Astrocyte (in vitro differentiated cells and primary cell): ENCODE measurements at regions not wholly inside any gene's neighbourhood (a gene's known extent, or its start where the extent isn't known, plus 50 kb on each side); places are given as distances from the start of the nearest gene placed in this dataset.

Source experiments
- DNase-seq: peaks from one replicate; pipeline ENCODE4 v3.0.0-alpha.2; 2010; ENCODE audit warnings: low read depth
- FAIRE-seq: peaks from 2 replicates; lab custom pipeline; 2011; peaks lifted over from hg19 to GRCh38; lab: Jason Lieb, UNC
- H2AFZ ChIP-seq: 2 replicates; pipeline ENCODE4 v1.6.0; 2012; ENCODE audit warnings: low read depth, low read length, inconsistent platforms
- H3K27ac ChIP-seq: 2 replicates; pipeline ENCODE4 v1.5.1; 2011; ENCODE audit warnings: low read depth, low read length, inconsistent platforms
- H3K27me3 ChIP-seq: 2 replicates; pipeline ENCODE4 v1.6.0; 2011; ENCODE audit warnings: low read length, inconsistent platforms; ENCODE audit not compliant: insufficient read depth
- H3K36me3 ChIP-seq: 2 replicates; pipeline ENCODE4 v1.5.1; 2011; ENCODE audit warnings: low read length, inconsistent platforms; ENCODE audit not compliant: insufficient read depth
- H3K4me1 ChIP-seq: 2 replicates; pipeline ENCODE4 v1.5.1; 2011; ENCODE audit warnings: low read length, inconsistent platforms; ENCODE audit not compliant: insufficient read depth
- H3K4me2 ChIP-seq: 2 replicates; pipeline ENCODE4 v1.6.0; 2012; ENCODE audit warnings: low read length, inconsistent platforms
- H3K4me3 ChIP-seq: 2 replicates; pipeline ENCODE4 v1.5.1; 2011; ENCODE audit warnings: low read depth, mild to moderate bottlenecking, low read length, inconsistent platforms; ENCODE audit not compliant: insufficient read depth
- H3K79me2 ChIP-seq: 2 replicates; pipeline ENCODE4 v1.6.0; 2012; ENCODE audit warnings: mild to moderate bottlenecking, low read length, inconsistent platforms; ENCODE audit not compliant: insufficient read depth
- H3K9ac ChIP-seq: 2 replicates; pipeline ENCODE4 v1.6.0; 2012; ENCODE audit warnings: mild to moderate bottlenecking, low read length, inconsistent platforms
- H3K9me3 ChIP-seq: 2 replicates; pipeline ENCODE4 v1.5.1; 2012; ENCODE audit warnings: low read depth, mild to moderate bottlenecking, low read length, inconsistent platforms; ENCODE audit not compliant: insufficient read depth
- H4K20me1 ChIP-seq: 2 replicates; pipeline ENCODE4 v1.6.0; 2012; ENCODE audit warnings: low read length, inconsistent platforms; ENCODE audit not compliant: insufficient read depth
- H3K27ac Mint-ChIP-seq: one replicate; pipeline ENCODE4 v1.8.0; 2021; ENCODE audit warnings: mild to moderate bottlenecking, mixed read lengths; ENCODE audit not compliant: unreplicated experiment
- H3K27me3 Mint-ChIP-seq: one replicate; pipeline ENCODE4 v1.8.0; 2021; ENCODE audit warnings: low read depth, mixed read lengths; ENCODE audit not compliant: unreplicated experiment
- H3K36me3 Mint-ChIP-seq: one replicate; pipeline ENCODE4 v1.8.0; 2021; ENCODE audit warnings: low read depth, mixed read lengths; ENCODE audit not compliant: unreplicated experiment
- H3K4me1 Mint-ChIP-seq: one replicate; pipeline ENCODE4 v1.8.0; 2021; ENCODE audit warnings: low read depth, mixed read lengths; ENCODE audit not compliant: unreplicated experiment
- H3K4me3 Mint-ChIP-seq: one replicate; pipeline ENCODE4 v1.8.0; 2021; ENCODE audit warnings: mild to moderate bottlenecking, moderate library complexity, mixed read lengths; ENCODE audit not compliant: unreplicated experiment
- H3K9me3 Mint-ChIP-seq: one replicate; pipeline ENCODE4 v1.8.0; 2021; ENCODE audit warnings: mild to moderate bottlenecking, mixed read lengths; ENCODE audit not compliant: unreplicated experiment
- CTCF ChIP-seq: IDR thresholded peaks from 2 replicates; pipeline ENCODE4 v1.5.1; 2011; ENCODE audit warnings: low read depth, mild to moderate bottlenecking, inconsistent platforms, low read length, moderate library complexity; ENCODE audit not compliant: insufficient read depth
- EZH2 ChIP-seq: IDR thresholded peaks from 2 replicates; pipeline ENCODE4 v1.6.1; 2012; ENCODE audit warnings: mild to moderate bottlenecking, low read length, inconsistent platforms; ENCODE audit not compliant: insufficient read depth

- no peaks in the 10 kb centered on the region for H3K36me3 ChIP-seq
- H3K4me1 ChIP-seq: no peaks in the 10 kb centered on the region
- no peak overlapping the region for H3K27ac ChIP-seq
- FAIRE-seq (no peak), DNase-seq (no peak)
- H3K27ac Mint-ChIP-seq: no peak overlapping the region
- H3K4me1 Mint-ChIP-seq: no peaks in the 10 kb centered on the region
- H3K27me3 ChIP-seq: no peaks in the 10 kb centered on the region
- no peaks in the 10 kb centered on the region for H3K79me2 ChIP-seq
- no peaks in the 10 kb centered on the region for H3K9me3 ChIP-seq
- H2AFZ ChIP-seq: no peak overlapping the region
- H4K20me1 ChIP-seq: no peaks in the 10 kb centered on the region
- no peak overlapping the region for H3K9ac ChIP-seq
- TF ChIP-seq EZH2 (no peak), CTCF (no peak)
- no peak overlapping the region for H3K4me3 ChIP-seq
- no peaks in the 10 kb centered on the region for H3K36me3 Mint-ChIP-seq
- H3K4me3 Mint-ChIP-seq: no peak overlapping the region
- H3K4me2 ChIP-seq: no peak overlapping the region
- no peaks in the 10 kb centered on the region for H3K27me3 Mint-ChIP-seq
- no peaks in the 10 kb centered on the region for H3K9me3 Mint-ChIP-seq
Observed at GRCh38 chr2:125652280-125652679, 1003.7 kb upstream of the GYPC start.

- Histone ChIP-seq H3K4me1 (no peaks in the 10 kb centered on the region), H2AFZ (no peak overlapping the region), H3K9ac (no peak overlapping the region), H3K4me3 (no peak overlapping the region), H3K4me2 (no peak overlapping the region), H3K9me3 (peaks cover 2% of the 10 kb centered on the region), H3K27ac (no peak overlapping the region), H3K79me2 (no peaks in the 10 kb centered on the region), H4K20me1 (no peaks in the 10 kb centered on the region), H3K36me3 (no peaks in the 10 kb centered on the region), H3K27me3 (no peaks in the 10 kb centered on the region)
- Mint-ChIP-seq H3K27me3 (peaks cover 2% of the 10 kb centered on the region), H3K4me3 (no peak overlapping the region), H3K27ac (no peak overlapping the region), H3K36me3 (no peaks in the 10 kb centered on the region), H3K9me3 (no peaks in the 10 kb centered on the region), H3K4me1 (no peaks in the 10 kb centered on the region)
- DNase-seq (no peak), FAIRE-seq (no peak)
- TF ChIP-seq EZH2: no peak
Observed at GRCh38 chr2:125654226-125654625, 1001.7 kb upstream of the GYPC start.

GRCh38 chr2:125656190-125656589, 999.8 kb upstream of the GYPC start:
- Mint-ChIP-seq H3K36me3 (no peaks in the 10 kb centered on the region), H3K9me3 (no peaks in the 10 kb centered on the region), H3K27ac (no peak overlapping the region), H3K4me3 (no peak overlapping the region), H3K27me3 (peaks cover 2% of the 10 kb centered on the region), H3K4me1 (no peaks in the 10 kb centered on the region)
- H3K4me1 ChIP-seq: no peaks in the 10 kb centered on the region
- H3K36me3 ChIP-seq: no peaks in the 10 kb centered on the region
- H3K9me3 ChIP-seq: peaks cover 3% of the 10 kb centered on the region
- no peak for DNase-seq
- no peak overlapping the region for H3K4me3 ChIP-seq
- TF ChIP-seq CTCF (no peak), EZH2 (no peak)
- no peak overlapping the region for H2AFZ ChIP-seq
- no peak overlapping the region for H3K4me2 ChIP-seq
- no peaks in the 10 kb centered on the region for H3K79me2 ChIP-seq
- H3K27ac ChIP-seq: no peak overlapping the region
- H3K27me3 ChIP-seq: no peaks in the 10 kb centered on the region
- H4K20me1 ChIP-seq: no peaks in the 10 kb centered on the region
- no peak overlapping the region for H3K9ac ChIP-seq
- no peak for FAIRE-seq
